ENCODE measurements at regions not wholly inside any gene's neighbourhood (a gene's known extent, or its start where the extent isn't known, plus 50 kb on each side); places are given as distances from the start of the nearest gene placed in this dataset.

- H3K27ac Mint-ChIP-seq (ENCODE audit: unreplicated experiment) = no peak overlapping the region
- no peak for DNase-seq (ENCODE audit: low read depth, low spot score)
- no peak for TF ChIP-seq CTCF (conservative IDR thresholded peaks at IDR 0.05)
- H3K4me3 Mint-ChIP-seq = no peak overlapping the region
- H3K36me3 Mint-ChIP-seq (ENCODE audit: low read depth) = peaks cover 19% of the 10 kb centered on the region
- H3K4me1 Mint-ChIP-seq = peaks cover 10% of the 10 kb centered on the region
- H3K27me3 Mint-ChIP-seq (ENCODE audit: low read depth) = no peaks in the 10 kb centered on the region
- peaks cover 19% of the 10 kb centered on the region for H3K9me3 Mint-ChIP-seq
These were observed 198.6 kb downstream of the GXYLT1 start for GRCh38 chr12:41946106-41946505.

GRCh38 chr12:41944216-41944615 lies 200.5 kb downstream of the GXYLT1 start:
- H3K27me3 Mint-ChIP-seq (ENCODE audit: low read depth) = no peaks in the 10 kb centered on the region
- no peak for TF ChIP-seq CTCF (conservative IDR thresholded peaks at IDR 0.05)

GRCh38 chr12:41943671-41944070 lies 201.0 kb downstream of the GXYLT1 start:
- no peak overlapping the region for H3K27ac Mint-ChIP-seq (ENCODE audit: unreplicated experiment)
- H3K36me3 Mint-ChIP-seq (ENCODE audit: low read depth) = peaks cover 15% of the 10 kb centered on the region
- no peak overlapping the region for H3K4me3 Mint-ChIP-seq
- H3K27me3 Mint-ChIP-seq (ENCODE audit: low read depth) = no peaks in the 10 kb centered on the region
- peaks cover 6% of the 10 kb centered on the region for H3K4me1 Mint-ChIP-seq
- no peak for TF ChIP-seq CTCF (conservative IDR thresholded peaks at IDR 0.05)
- H3K9me3 Mint-ChIP-seq = peaks cover 15% of the 10 kb centered on the region
- DNase-seq (ENCODE audit: low read depth, low spot score) = no peak

More at GRCh38 chr12:41944216-41944615, 200.5 kb downstream of the GXYLT1 start:
- peaks cover 6% of the 10 kb centered on the region for H3K4me1 Mint-ChIP-seq
- H3K27ac Mint-ChIP-seq (ENCODE audit: unreplicated experiment) = no peak overlapping the region
- H3K9me3 Mint-ChIP-seq = peaks cover 15% of the 10 kb centered on the region
- no peak for DNase-seq (ENCODE audit: low read depth, low spot score)
- H3K4me3 Mint-ChIP-seq = no peak overlapping the region
- peaks cover 15% of the 10 kb centered on the region for H3K36me3 Mint-ChIP-seq (ENCODE audit: low read depth)

- H3K4me1 Mint-ChIP-seq = peaks cover 6% of the 10 kb centered on the region
- no peaks in the 10 kb centered on the region for H3K27me3 Mint-ChIP-seq (ENCODE audit: low read depth)
- no peak overlapping the region for H3K4me3 Mint-ChIP-seq
- H3K9me3 Mint-ChIP-seq = peaks cover 12% of the 10 kb centered on the region
- no peak overlapping the region for H3K27ac Mint-ChIP-seq (ENCODE audit: unreplicated experiment)
- DNase-seq (ENCODE audit: low read depth, low spot score) = no peak
- H3K36me3 Mint-ChIP-seq (ENCODE audit: low read depth) = peaks cover 15% of the 10 kb centered on the region
- no peak for TF ChIP-seq CTCF (conservative IDR thresholded peaks at IDR 0.05)
These were observed 202.3 kb downstream of the GXYLT1 start for GRCh38 chr12:41942354-41942753.

GRCh38 chr12:41941079-41941478 lies 203.6 kb downstream of the GXYLT1 start:
- H3K4me1 Mint-ChIP-seq = peaks cover 6% of the 10 kb centered on the region
- peaks cover 7% of the 10 kb centered on the region for H3K9me3 Mint-ChIP-seq
- H3K4me3 Mint-ChIP-seq = no peak overlapping the region

More at GRCh38 chr12:41941079-41941478, 203.6 kb downstream of the GXYLT1 start:
- TF ChIP-seq CTCF (conservative IDR thresholded peaks at IDR 0.05) = no peak
- DNase-seq (ENCODE audit: low read depth, low spot score) = no peak
- Mint-ChIP-seq H3K27ac (ENCODE audit: unreplicated experiment) (no peak overlapping the region), H3K36me3 (ENCODE audit: low read depth) (peaks cover 8% of the 10 kb centered on the region), H3K27me3 (ENCODE audit: low read depth) (no peaks in the 10 kb centered on the region)
